Cardiac fibroblast (primary cell): ENCODE measurements at regions not wholly inside any gene's neighbourhood (a gene's known extent, or its start where the extent isn't known, plus 50 kb on each side); places are given as distances from the start of the nearest gene placed in this dataset.
A peak's percentile ranks its signal among the peaks of the same experiment; 100 is the strongest.
"Not testable (repeated sequence)": the region's sequence is repeated elsewhere in the genome, so short reads cannot be mapped to it uniquely, and the experiment has no call there.

ENCODE experiments used
- DNase-seq, 2 donors: peaks; one replicate each; pipeline versions ENCODE4 v3.0.0 to v3.0.0-alpha.2; 2010; ENCODE audit warnings: low read depth in 2 of 2
- H3K4me3 ChIP-seq, 2 donors: replicated peaks in 1 of 2; 1 replicate in 1 of 2; 2 replicates in 1 of 2; pipeline ENCODE4 v1.5.1; 2011; ENCODE audit warnings: low read depth in 2 of 2, low read length in 2 of 2, mild to moderate bottlenecking in 2 of 2, moderate library complexity in 1 of 2
- CTCF ChIP-seq: IDR thresholded peaks from one replicate; pipeline ENCODE4 v1.5.1; 2011; ENCODE audit warnings: low read depth, mild to moderate bottlenecking, low read length, inconsistent platforms

GRCh38 chr11:101226617-101227016, 97.0 kb upstream of the PGR start:
- no peak overlapping the region for H3K4me3 ChIP-seq
- DNase-seq: no peak
- no peak for TF ChIP-seq CTCF

- H3K4me3 ChIP-seq: no peak overlapping the region
- DNase-seq: no peak
- no peak for TF ChIP-seq CTCF
Observed at GRCh38 chr11:101224221-101224620, 94.6 kb upstream of the PGR start.

- DNase-seq, H3K4me3 ChIP-seq: not testable (repeated sequence)
Observed at GRCh38 chr11:101218091-101218490, 88.5 kb upstream of the PGR start.

- not testable (repeated sequence) for DNase-seq, H3K4me3 ChIP-seq
Observed at GRCh38 chr11:101216091-101216490, 86.5 kb upstream of the PGR start.

GRCh38 chr11:101215069-101215468, 85.5 kb upstream of the PGR start:
- DNase-seq: no peak
- H3K4me3 ChIP-seq: no peak overlapping the region
- no peak for TF ChIP-seq CTCF

GRCh38 chr11:101211407-101211975, 81.9 kb upstream of the PGR start:
- H3K4me3 ChIP-seq: no peak overlapping the region
- peak in 1 of 2 donors; percentile 1 for DNase-seq
- TF ChIP-seq CTCF: no peak

GRCh38 chr11:101202614-101203013, 73.0 kb upstream of the PGR start:
- TF ChIP-seq CTCF: no peak
- DNase-seq: no peak

GRCh38 chr11:101199416-101199815, 69.8 kb upstream of the PGR start:
- no peak for DNase-seq
- TF ChIP-seq CTCF: no peak
- no peak overlapping the region for H3K4me3 ChIP-seq

More at GRCh38 chr11:101202614-101203013, 73.0 kb upstream of the PGR start:
- H3K4me3 ChIP-seq: no peak overlapping the region
